Activated B cell treated with CpG ODN at 0.5 μM for 24 hours (primary cell): ENCODE measurements at regions not wholly inside any gene's neighbourhood (a gene's known extent, or its start where the extent isn't known, plus 50 kb on each side); places are given as distances from the start of the nearest gene placed in this dataset.

ENCODE experiments used
- ATAC-seq: fragments of 200-7000 bp; cut with Tn5 transposase; one replicate; pipeline ENCODE4 v1.10.0; 2021; ENCODE audit warnings: low read depth, mild to moderate bottlenecking, moderate library complexity
- CTCF ChIA-PET: fragments of 350-600 bp; sonication (Branson Sonifier 250); formaldehyde crosslinking; loops from one replicate; lab custom pipeline; 2021; ENCODE audit warnings: antibody characterized with exemption; lab: Charles Lee
- POLR2A ChIA-PET: fragments of 350-600 bp; sonication (Branson Sonifier 250); formaldehyde crosslinking; loops from one replicate; lab custom pipeline; 2021; ENCODE audit warnings: antibody characterized with exemption; lab: Charles Lee
- DNase-seq: peaks from one replicate; pipeline ENCODE4 v3.0.0; 2022
- H3K27ac Mint-ChIP-seq: one replicate; pipeline ENCODE4 v1.8.0; 2020; ENCODE audit warnings: mixed read lengths
- H3K27me3 Mint-ChIP-seq: one replicate; pipeline ENCODE4 v1.8.0; 2021; ENCODE audit warnings: mixed read lengths
- H3K36me3 Mint-ChIP-seq: one replicate; pipeline ENCODE4 v1.8.0; 2021; ENCODE audit warnings: low read depth, mixed read lengths
- H3K4me1 Mint-ChIP-seq: one replicate; pipeline ENCODE4 v1.8.0; 2021; ENCODE audit warnings: mixed read lengths
- H3K4me3 Mint-ChIP-seq: one replicate; pipeline ENCODE4 v1.8.0; 2020; ENCODE audit warnings: mild to moderate bottlenecking, mixed read lengths
- H3K9me3 Mint-ChIP-seq: one replicate; pipeline ENCODE4 v1.8.0; 2020; ENCODE audit warnings: mixed read lengths
- intact Hi-C: fragments of 100-400 bp; cut with micrococcal nuclease; formaldehyde crosslinking; loops from one replicate; pipeline ENCODE4 v1.15.1; 2024
- TF ChIP-seq, protein P1 (sequence below): fragments of 200-600 bp; IDR thresholded peaks from one replicate; pipeline ENCODE4 v1.8.0; 2022; ENCODE audit warnings: antibody characterized with exemption, mild to moderate bottlenecking

DNA sequence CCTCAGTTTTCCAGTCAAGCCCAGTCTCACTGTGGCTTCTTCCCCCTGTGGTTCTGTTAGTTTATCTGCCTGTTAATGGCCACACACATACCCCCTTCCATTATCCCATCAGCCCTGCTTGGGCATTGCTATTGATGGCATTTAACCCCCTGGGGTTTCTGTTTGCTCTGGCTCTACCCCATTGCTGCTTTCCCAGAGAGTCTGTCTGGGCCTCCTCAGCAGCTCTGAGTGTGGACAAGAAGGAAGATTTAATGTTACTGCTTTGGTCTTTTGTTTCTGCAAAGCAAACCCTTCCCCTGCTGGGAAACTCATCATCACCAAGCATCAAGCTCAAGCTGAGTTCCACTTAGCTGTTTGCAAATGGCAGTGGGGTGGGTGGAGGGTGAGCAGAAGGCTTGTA lies 162.7 kb downstream of the CCT6B start:
- ATAC-seq (no peak), DNase-seq (no peak)
- intact Hi-C loops: no loop called here
- Mint-ChIP-seq H3K36me3 (no peaks in the 10 kb centered on the region), H3K27me3 (peaks cover 15% of the 10 kb centered on the region), H3K4me3 (no peak overlapping the region), H3K27ac (no peak overlapping the region), H3K9me3 (no peaks in the 10 kb centered on the region), H3K4me1 (no peaks in the 10 kb centered on the region)
- TF ChIP-seq, protein P1, sequence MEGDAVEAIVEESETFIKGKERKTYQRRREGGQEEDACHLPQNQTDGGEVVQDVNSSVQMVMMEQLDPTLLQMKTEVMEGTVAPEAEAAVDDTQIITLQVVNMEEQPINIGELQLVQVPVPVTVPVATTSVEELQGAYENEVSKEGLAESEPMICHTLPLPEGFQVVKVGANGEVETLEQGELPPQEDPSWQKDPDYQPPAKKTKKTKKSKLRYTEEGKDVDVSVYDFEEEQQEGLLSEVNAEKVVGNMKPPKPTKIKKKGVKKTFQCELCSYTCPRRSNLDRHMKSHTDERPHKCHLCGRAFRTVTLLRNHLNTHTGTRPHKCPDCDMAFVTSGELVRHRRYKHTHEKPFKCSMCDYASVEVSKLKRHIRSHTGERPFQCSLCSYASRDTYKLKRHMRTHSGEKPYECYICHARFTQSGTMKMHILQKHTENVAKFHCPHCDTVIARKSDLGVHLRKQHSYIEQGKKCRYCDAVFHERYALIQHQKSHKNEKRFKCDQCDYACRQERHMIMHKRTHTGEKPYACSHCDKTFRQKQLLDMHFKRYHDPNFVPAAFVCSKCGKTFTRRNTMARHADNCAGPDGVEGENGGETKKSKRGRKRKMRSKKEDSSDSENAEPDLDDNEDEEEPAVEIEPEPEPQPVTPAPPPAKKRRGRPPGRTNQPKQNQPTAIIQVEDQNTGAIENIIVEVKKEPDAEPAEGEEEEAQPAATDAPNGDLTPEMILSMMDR: no peak
- ChIA-PET POLR2A (no interaction called here), CTCF (no interaction called here)

DNA sequence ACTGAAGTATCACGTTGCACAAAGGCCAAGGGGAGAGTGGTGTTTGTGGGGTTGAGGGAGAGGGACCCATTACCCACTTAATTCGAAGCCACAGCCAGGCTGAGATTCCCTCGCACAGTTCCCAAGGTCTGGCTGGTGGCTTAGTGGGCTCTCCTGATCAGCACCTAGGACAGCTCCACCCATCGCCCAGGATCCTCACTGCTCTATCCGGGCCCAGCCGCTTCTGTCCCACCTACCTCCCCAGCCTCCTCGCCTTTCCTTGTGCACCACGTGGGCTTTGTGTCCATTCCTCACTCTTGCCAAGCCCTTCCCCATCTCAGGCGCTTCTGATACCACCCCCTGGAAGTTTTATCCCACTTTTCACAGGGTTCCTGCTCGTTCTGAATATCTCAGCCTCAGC lies 163.5 kb downstream of the CCT6B start:
- TF ChIP-seq, protein P1: no peak
- ChIA-PET POLR2A (no interaction called here), CTCF (interaction anchor here (0.5 kb wide), 1 partner anchor 159 kb away, joined by 3 read pairs; no protein-coding TSS in a partner anchor)
- H3K27me3 Mint-ChIP-seq: peaks cover 12% of the 10 kb centered on the region
- H3K4me3 Mint-ChIP-seq: no peak overlapping the region
- ATAC-seq: no peak
- H3K9me3 Mint-ChIP-seq: no peaks in the 10 kb centered on the region
- H3K27ac Mint-ChIP-seq: no peak overlapping the region
- intact Hi-C loops: no loop called here
- H3K36me3 Mint-ChIP-seq: no peaks in the 10 kb centered on the region
- no peak for DNase-seq
- no peaks in the 10 kb centered on the region for H3K4me1 Mint-ChIP-seq

DNA sequence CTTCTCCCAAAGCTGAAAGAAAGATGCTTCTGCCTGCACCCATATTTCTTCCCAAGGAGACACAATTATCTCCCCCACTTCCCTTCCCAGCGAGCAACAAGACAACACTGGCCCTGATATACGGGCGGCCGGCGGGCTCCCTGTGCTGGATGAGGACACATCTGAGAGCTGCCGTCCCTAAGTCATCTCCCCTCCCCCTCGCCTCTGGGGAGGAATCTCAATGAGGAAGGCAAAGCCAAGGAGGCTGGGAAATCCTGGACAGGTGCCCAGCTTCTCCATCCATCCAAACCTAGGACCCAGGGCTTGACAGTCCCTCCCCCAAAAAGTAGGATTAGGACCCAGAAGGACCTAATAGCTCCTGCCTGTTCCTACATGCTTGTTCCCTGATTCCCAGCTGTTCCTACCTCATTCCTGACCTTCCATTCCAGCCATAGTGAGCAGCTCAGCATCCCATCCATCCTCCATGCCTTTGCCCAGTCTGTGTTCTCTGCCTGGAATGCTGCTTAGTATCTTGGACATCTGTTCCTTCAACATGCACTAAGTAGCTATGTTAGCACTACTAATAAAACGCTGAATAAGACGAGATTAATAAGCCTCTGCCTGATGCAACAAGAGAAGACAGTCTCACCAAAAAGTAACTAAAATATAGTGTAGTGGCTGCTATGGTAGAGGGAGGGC lies 167.9 kb downstream of the CCT6B start:
- intact Hi-C loops: no loop called here

DNA sequence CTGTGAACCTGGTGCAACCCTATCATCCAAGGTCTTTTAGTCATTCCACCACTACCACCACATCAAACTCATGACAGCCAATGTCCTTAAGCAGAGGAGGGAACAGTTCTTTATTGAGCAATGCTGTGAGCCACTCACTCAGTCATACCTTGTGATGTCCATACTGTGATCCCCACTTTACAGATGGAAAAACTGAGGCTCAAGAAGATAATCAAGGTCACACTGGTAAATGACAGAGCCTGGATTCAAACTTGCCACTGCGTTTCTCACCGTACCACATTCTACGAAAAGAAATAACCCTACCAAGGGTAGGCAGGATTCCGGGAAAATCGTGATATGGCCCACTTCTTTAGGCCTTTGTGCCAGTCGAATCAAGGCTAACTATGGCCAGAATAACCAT lies 172.6 kb downstream of the CCT6B start:
- DNase-seq: no peak
- TF ChIP-seq, protein P1: no peak
- no peak for ATAC-seq
- H3K27me3 Mint-ChIP-seq: peaks cover 2% of the 10 kb centered on the region
- H3K4me3 Mint-ChIP-seq: no peak overlapping the region
- intact Hi-C loops: no loop called here
- H3K4me1 Mint-ChIP-seq: no peaks in the 10 kb centered on the region
- ChIA-PET CTCF (no interaction called here), POLR2A (no interaction called here)
- H3K27ac Mint-ChIP-seq: no peak overlapping the region
- H3K36me3 Mint-ChIP-seq: no peaks in the 10 kb centered on the region
- no peaks in the 10 kb centered on the region for H3K9me3 Mint-ChIP-seq

More for the DNA sequence above, 167.9 kb downstream of the CCT6B start:
- Mint-ChIP-seq H3K27ac (no peak overlapping the region), H3K27me3 (peaks cover 5% of the 10 kb centered on the region), H3K9me3 (no peaks in the 10 kb centered on the region), H3K4me1 (no peaks in the 10 kb centered on the region), H3K4me3 (no peak overlapping the region), H3K36me3 (no peaks in the 10 kb centered on the region)
- DNase-seq: no peak
- TF ChIP-seq, protein P1: no peak
- CTCF ChIA-PET: no interaction called here
- POLR2A ChIA-PET: no interaction called here
- ATAC-seq: no peak

DNA sequence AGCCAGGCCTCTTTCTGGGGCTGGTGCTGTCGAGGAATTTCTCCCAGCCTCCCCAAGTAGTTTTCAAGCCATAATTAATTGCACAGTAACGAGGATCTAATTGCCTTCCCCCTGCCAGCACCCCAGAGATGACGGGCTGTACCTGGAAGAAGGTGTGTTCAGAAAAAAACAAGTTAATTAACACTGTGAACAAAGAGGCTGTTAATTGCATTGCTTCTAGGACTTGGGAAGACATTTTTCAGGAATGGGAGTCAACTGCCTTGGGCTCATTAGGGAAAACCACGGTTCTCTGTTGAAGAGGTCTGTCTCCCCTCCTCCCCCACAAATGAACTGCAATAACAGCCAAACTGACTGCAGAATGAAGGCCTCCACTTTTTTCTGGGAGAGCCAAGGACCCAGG lies 176.7 kb downstream of the CCT6B start:
- peaks cover 2% of the 10 kb centered on the region for H3K27me3 Mint-ChIP-seq
- H3K4me3 Mint-ChIP-seq: no peak overlapping the region
- CTCF ChIA-PET: no interaction called here
- ATAC-seq (no peak), DNase-seq (no peak)
- intact Hi-C loops: no loop called here
- H3K4me1 Mint-ChIP-seq: no peaks in the 10 kb centered on the region
- TF ChIP-seq, protein P1: no peak
- no peak overlapping the region for H3K27ac Mint-ChIP-seq
- no peaks in the 10 kb centered on the region for H3K36me3 Mint-ChIP-seq
- POLR2A ChIA-PET: no interaction called here
- no peaks in the 10 kb centered on the region for H3K9me3 Mint-ChIP-seq
